GM18499 (cell line): ENCODE measurements at regions not wholly inside any gene's neighbourhood (a gene's known extent, or its start where the extent isn't known, plus 50 kb on each side); places are given as distances from the start of the nearest gene placed in this dataset.
"Not testable (repeated sequence)": the region's sequence is repeated elsewhere in the genome, so short reads cannot be mapped to it uniquely, and the experiment has no call there.

Experiments used
- ATAC-seq: cut with Tn5 transposase; IDR thresholded peaks from one replicate; pipeline ENCODE4 v1.9.1; 2021; ENCODE audit warnings: moderate number of reproducible peaks; ENCODE audit not compliant: insufficient read depth, unreplicated experiment

- no peak for ATAC-seq
Measured at GRCh38 chr5:167286891-167287290, 1004.6 kb upstream of the WWC1 start.

GRCh38 chr5:167290478-167290877 is 1001.0 kb upstream of the WWC1 start:
- no peak for ATAC-seq

- no peak for ATAC-seq
Measured at GRCh38 chr5:167294882-167295680, 996.4 kb upstream of the WWC1 start.

GRCh38 chr5:167295681-167296005 is 995.8 kb upstream of the WWC1 start:
- ATAC-seq: no peak

- ATAC-seq: no peak
Measured at GRCh38 chr5:167296066-167296465, 995.4 kb upstream of the WWC1 start.

GRCh38 chr5:167296661-167297060 is 994.8 kb upstream of the WWC1 start:
- ATAC-seq: no peak

GRCh38 chr5:167299861-167300260 is 991.6 kb upstream of the WWC1 start:
- ATAC-seq: not testable (repeated sequence)

GRCh38 chr5:167303582-167303981 is 987.9 kb upstream of the WWC1 start:
- no peak for ATAC-seq

- ATAC-seq: no peak
Measured at GRCh38 chr5:167304834-167305469, 986.5 kb upstream of the WWC1 start.

- ATAC-seq: no peak
Measured at GRCh38 chr5:167305591-167306213, 985.7 kb upstream of the WWC1 start.

GRCh38 chr5:167307042-167307441 is 984.4 kb upstream of the WWC1 start:
- no peak for ATAC-seq

GRCh38 chr5:167308466-167308865 is 983.0 kb upstream of the WWC1 start:
- ATAC-seq: no peak

- ATAC-seq: no peak
Measured at GRCh38 chr5:167309941-167310517, 981.4 kb upstream of the WWC1 start.

- ATAC-seq: no peak
Measured at GRCh38 chr5:167311340-167311739, 980.1 kb upstream of the WWC1 start.

GRCh38 chr5:167312225-167312624 is 979.2 kb upstream of the WWC1 start:
- no peak for ATAC-seq

GRCh38 chr5:167315762-167316161 is 975.7 kb upstream of the WWC1 start:
- ATAC-seq: no peak

- no peak for ATAC-seq
Measured at GRCh38 chr5:167317884-167318283, 973.6 kb upstream of the WWC1 start.

- no peak for ATAC-seq
Measured at GRCh38 chr5:167319243-167319642, 972.2 kb upstream of the WWC1 start.

GRCh38 chr5:167320019-167320418 is 971.4 kb upstream of the WWC1 start:
- ATAC-seq: no peak

- no peak for ATAC-seq
Measured at GRCh38 chr5:167332309-167332708, 959.1 kb upstream of the WWC1 start.

- ATAC-seq: no peak
Measured at GRCh38 chr5:167336161-167336560, 955.3 kb upstream of the WWC1 start.
